Kidney (tissue), 13 donors: ENCODE measurements at regions not wholly inside any gene's neighbourhood (a gene's known extent, or its start where the extent isn't known, plus 50 kb on each side); places are given as distances from the start of the nearest gene placed in this dataset.

Experiments
- DNase-seq, 5 donors: peaks; one replicate each; pipeline ENCODE4 v3.0.0-alpha.2; 2013 to 2020
- FAIRE-seq: peaks from 2 replicates; lab custom pipeline; 2012; peaks lifted over from hg19 to GRCh38; lab: Jason Lieb, UNC
- H3K27ac ChIP-seq, 2 donors: one replicate each; pipeline ENCODE4 v1.7.0; 2013; ENCODE audit warnings: low read depth in 2 of 2, low read length in 2 of 2, inconsistent platforms in 1 of 2
- H3K27me3 ChIP-seq: one replicate; pipeline ENCODE4 v1.7.1; 2013; ENCODE audit warnings: low read length, inconsistent platforms; ENCODE audit not compliant: control insufficient read depth, insufficient read depth
- H3K36me3 ChIP-seq, 3 donors: one replicate each; pipeline versions ENCODE4 v1.7.0 to v1.7.1; 2013; ENCODE audit warnings: low read length in 3 of 3, control low read depth in 1 of 3, inconsistent platforms in 1 of 3; ENCODE audit not compliant: insufficient read depth in 3 of 3, control insufficient read depth in 2 of 3
- H3K4me1 ChIP-seq, 3 donors: one replicate each; pipeline versions ENCODE4 v1.7.0 to v1.7.1; 2013; ENCODE audit warnings: low read length in 3 of 3, inconsistent platforms in 1 of 3, low read depth in 1 of 3; ENCODE audit not compliant: control insufficient read depth in 2 of 3, insufficient read depth in 2 of 3
- H3K4me3 ChIP-seq, 3 donors: one replicate each; pipeline versions ENCODE4 v1.7.0 to v1.8.1; 2013; ENCODE audit warnings: low read length in 3 of 3, control low read depth in 1 of 3, inconsistent platforms in 1 of 3
- H3K9ac ChIP-seq, 3 donors: one replicate each; pipeline versions ENCODE4 v1.7.0 to v1.7.1; 2013; ENCODE audit warnings: low read length in 3 of 3, control low read depth in 1 of 3, inconsistent platforms in 1 of 3
- H3K9me3 ChIP-seq, 3 donors: one replicate each; pipeline versions ENCODE4 v1.7.0 to v1.7.1; 2013; ENCODE audit warnings: low read length in 3 of 3, control low read depth in 1 of 3, inconsistent platforms in 1 of 3; ENCODE audit not compliant: control insufficient read depth in 2 of 3, insufficient read depth in 1 of 3
- CTCF ChIP-seq: IDR thresholded peaks from 3 replicates; pipeline ENCODE4 v1.5.1; 2012; ENCODE audit warnings: mild to moderate bottlenecking, moderate library complexity, borderline replicate concordance; ENCODE audit not compliant: insufficient read depth; ENCODE audit errors: extremely low read depth
- intact Hi-C: fragments of 100-400 bp; cut with DNase I; formaldehyde crosslinking; loops from one replicate; pipeline ENCODE4 v1.11.1; 2022
- donor health status: control.
- donor health status: control.
- donor health status: control.
- donor health status: control.
- donor health status: control.
- donor health status: DM: yes; HTN: yes; CAD: no.
- donor health status: Normal renal cell carcinoma (clear cell type).

GRCh38 chr12:5155866-5156265 lies 112.2 kb downstream of the KCNA5 start:
- no peak for TF ChIP-seq CTCF
- intact Hi-C loops: no loop called here
- no peaks in the 10 kb centered on the region for H3K27me3 ChIP-seq
- no peak for DNase-seq
- FAIRE-seq: no peak
- H3K27ac ChIP-seq: no peak overlapping the region
- no peak overlapping the region for H3K4me3 ChIP-seq
- no peaks in the 10 kb centered on the region for H3K4me1 ChIP-seq
- no peak overlapping the region for H3K9ac ChIP-seq
- H3K9me3 ChIP-seq: no peaks in the 10 kb centered on the region
- no peaks in the 10 kb centered on the region for H3K36me3 ChIP-seq

GRCh38 chr12:5160827-5161226 lies 117.1 kb downstream of the KCNA5 start:
- Histone ChIP-seq H3K4me3 (no peak overlapping the region), H3K27ac (no peak overlapping the region), H3K36me3 (no peaks in the 10 kb centered on the region), H3K9me3 (no peaks in the 10 kb centered on the region), H3K9ac (no peak overlapping the region), H3K4me1 (no peaks in the 10 kb centered on the region), H3K27me3 (no peaks in the 10 kb centered on the region)
- DNase-seq (no peak), FAIRE-seq (no peak)
- no peak for TF ChIP-seq CTCF
- intact Hi-C loops: no loop called here

GRCh38 chr12:5163661-5164060 lies 120.0 kb downstream of the KCNA5 start:
- intact Hi-C loops: no loop called here
- H3K4me3 ChIP-seq: no peak overlapping the region
- no peaks in the 10 kb centered on the region for H3K4me1 ChIP-seq
- TF ChIP-seq CTCF: no peak
- no peaks in the 10 kb centered on the region for H3K9me3 ChIP-seq
- FAIRE-seq: no peak
- no peaks in the 10 kb centered on the region for H3K36me3 ChIP-seq
- H3K27me3 ChIP-seq: no peaks in the 10 kb centered on the region
- DNase-seq: no peak
- no peak overlapping the region for H3K27ac ChIP-seq
- H3K9ac ChIP-seq: no peak overlapping the region

GRCh38 chr12:5165296-5165970 lies 121.8 kb downstream of the KCNA5 start:
- intact Hi-C loops: no loop called here
- Histone ChIP-seq H3K9me3 (no peaks in the 10 kb centered on the region), H3K9ac (no peak overlapping the region), H3K36me3 (no peaks in the 10 kb centered on the region), H3K4me1 (no peaks in the 10 kb centered on the region), H3K27ac (no peak overlapping the region), H3K27me3 (no peaks in the 10 kb centered on the region), H3K4me3 (no peak overlapping the region)
- FAIRE-seq (no peak), DNase-seq (no peak)
- no peak for TF ChIP-seq CTCF
